EH (cell line): ENCODE measurements at regions not wholly inside any gene's neighbourhood (a gene's known extent, or its start where the extent isn't known, plus 50 kb on each side); places are given as distances from the start of the nearest gene placed in this dataset.
A peak's percentile ranks its signal among the peaks of the same experiment; 100 is the strongest.

Experiments used
- DNase-seq: peaks from one replicate; pipeline ENCODE4 v3.0.0-alpha.2; 2015; ENCODE audit warnings: low read depth

- peak; percentile 40 for DNase-seq
Observed at GRCh38 chr4:67234296-67234695, 311.0 kb downstream of the CENPC start.

GRCh38 chr4:67229148-67229547, 316.2 kb downstream of the CENPC start:
- DNase-seq, result no peak

- DNase-seq, result no peak
Observed at GRCh38 chr4:67220861-67221260, 324.4 kb downstream of the CENPC start.

- DNase-seq, result no peak
Observed at GRCh38 chr4:67218883-67219282, 326.4 kb downstream of the CENPC start.

- no peak for DNase-seq
Observed at GRCh38 chr4:67207941-67208441, 337.3 kb downstream of the CENPC start.

- no peak for DNase-seq
Observed at GRCh38 chr4:67204441-67204840, 340.9 kb downstream of the CENPC start.

GRCh38 chr4:67201334-67201733, 344.0 kb downstream of the CENPC start:
- no peak for DNase-seq

- DNase-seq, result peak; percentile 12
Observed at GRCh38 chr4:67198727-67199126, 346.6 kb downstream of the CENPC start.

- DNase-seq, result no peak
Observed at GRCh38 chr4:67167849-67168248, 377.5 kb downstream of the CENPC start.

GRCh38 chr4:67162690-67163089, 382.6 kb downstream of the CENPC start:
- no peak for DNase-seq

GRCh38 chr4:67161311-67161710, 384.0 kb downstream of the CENPC start:
- no peak for DNase-seq

GRCh38 chr4:67160394-67160793, 384.9 kb downstream of the CENPC start:
- no peak for DNase-seq

- DNase-seq, result no peak
Observed at GRCh38 chr4:67158666-67159065, 386.6 kb downstream of the CENPC start.

GRCh38 chr4:67152976-67153375, 392.3 kb downstream of the CENPC start:
- no peak for DNase-seq

- DNase-seq, result no peak
Observed at GRCh38 chr4:67151376-67152343, 393.6 kb downstream of the CENPC start.

GRCh38 chr4:67141586-67141985, 403.7 kb downstream of the CENPC start:
- no peak for DNase-seq

GRCh38 chr4:67134616-67135015, 410.7 kb downstream of the CENPC start:
- no peak for DNase-seq

GRCh38 chr4:67133162-67133561, 412.1 kb downstream of the CENPC start:
- no peak for DNase-seq

- no peak for DNase-seq
Observed at GRCh38 chr4:67131224-67131623, 414.1 kb downstream of the CENPC start.

- no peak for DNase-seq
Observed at GRCh38 chr4:67130411-67130810, 414.9 kb downstream of the CENPC start.

- DNase-seq, result no peak
Observed at GRCh38 chr4:67126570-67126969, 418.7 kb downstream of the CENPC start.

- no peak for DNase-seq
Observed at GRCh38 chr4:67125636-67126514, 419.4 kb downstream of the CENPC start.

GRCh38 chr4:67124716-67125115, 420.6 kb downstream of the CENPC start:
- DNase-seq, result no peak
